ENCODE measurements at regions not wholly inside any gene's neighbourhood (a gene's known extent, or its start where the extent isn't known, plus 50 kb on each side); places are given as distances from the start of the nearest gene placed in this dataset.

DNA sequence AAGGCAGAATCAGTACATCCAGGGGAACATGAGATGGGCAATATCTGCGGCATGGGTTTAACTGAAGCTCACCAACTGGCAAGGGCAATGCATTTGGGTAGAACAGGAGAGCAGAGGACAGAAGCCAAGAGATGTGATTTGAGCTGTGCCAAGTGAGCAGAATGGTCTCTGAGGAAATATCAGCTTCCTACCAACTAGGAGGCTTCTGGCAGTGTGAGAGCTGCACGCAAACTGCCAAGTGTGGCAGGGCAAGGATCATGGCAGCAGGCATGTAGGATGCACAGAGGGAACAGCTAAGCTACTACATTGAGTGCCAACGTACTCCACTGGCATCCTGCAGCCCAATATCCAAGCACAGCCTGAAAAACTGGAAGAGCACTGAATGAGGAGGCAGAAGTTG, 1036.5 kb downstream of the TUSC7 start:
- H3K4me2 ChIP-seq (ENCODE audit: low read depth, low read length), result no peak overlapping the region
- no peaks in the 10 kb centered on the region for H3F3A ChIP-seq (ENCODE audit: insufficient read depth, low read length)
- no peaks in the 10 kb centered on the region for H3K27me3 ChIP-seq (replicated peaks; ENCODE audit: insufficient read depth, low read length)
- DNase-seq, result no peak
- no peaks in the 10 kb centered on the region for H3K79me2 ChIP-seq (ENCODE audit: low read length)
- no peaks in the 10 kb centered on the region for H3K4me1 ChIP-seq (ENCODE audit: low read length)
- no peak overlapping the region for H3K9ac ChIP-seq (ENCODE audit: low read length)
- H3K9me3 ChIP-seq (replicated peaks; ENCODE audit: insufficient read depth, low read length), result no peaks in the 10 kb centered on the region
- H3K4me3 ChIP-seq (ENCODE audit: low read length), result no peak overlapping the region
- TF ChIP-seq EZH2 (optimal IDR thresholded peaks at IDR 0.05; ENCODE audit: low read depth, low read length), result no peak
- TF ChIP-seq, protein P1, sequence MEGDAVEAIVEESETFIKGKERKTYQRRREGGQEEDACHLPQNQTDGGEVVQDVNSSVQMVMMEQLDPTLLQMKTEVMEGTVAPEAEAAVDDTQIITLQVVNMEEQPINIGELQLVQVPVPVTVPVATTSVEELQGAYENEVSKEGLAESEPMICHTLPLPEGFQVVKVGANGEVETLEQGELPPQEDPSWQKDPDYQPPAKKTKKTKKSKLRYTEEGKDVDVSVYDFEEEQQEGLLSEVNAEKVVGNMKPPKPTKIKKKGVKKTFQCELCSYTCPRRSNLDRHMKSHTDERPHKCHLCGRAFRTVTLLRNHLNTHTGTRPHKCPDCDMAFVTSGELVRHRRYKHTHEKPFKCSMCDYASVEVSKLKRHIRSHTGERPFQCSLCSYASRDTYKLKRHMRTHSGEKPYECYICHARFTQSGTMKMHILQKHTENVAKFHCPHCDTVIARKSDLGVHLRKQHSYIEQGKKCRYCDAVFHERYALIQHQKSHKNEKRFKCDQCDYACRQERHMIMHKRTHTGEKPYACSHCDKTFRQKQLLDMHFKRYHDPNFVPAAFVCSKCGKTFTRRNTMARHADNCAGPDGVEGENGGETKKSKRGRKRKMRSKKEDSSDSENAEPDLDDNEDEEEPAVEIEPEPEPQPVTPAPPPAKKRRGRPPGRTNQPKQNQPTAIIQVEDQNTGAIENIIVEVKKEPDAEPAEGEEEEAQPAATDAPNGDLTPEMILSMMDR (IDR thresholded peaks at IDR 0.05; ENCODE audit: low read length), result no peak
- no peak for TF ChIP-seq EZH2phosphoT487 (IDR thresholded peaks at IDR 0.05; ENCODE audit: low read length)
- H3K9me2 ChIP-seq (replicated peaks; ENCODE audit: insufficient read depth, low read length), result no peaks in the 10 kb centered on the region
- H4K20me1 ChIP-seq (ENCODE audit: insufficient read depth, low read length), result no peaks in the 10 kb centered on the region
- no peak overlapping the region for H3K27ac ChIP-seq (ENCODE audit: low read length)
- H3K36me3 ChIP-seq (replicated peaks; ENCODE audit: insufficient read depth, low read length), result no peaks in the 10 kb centered on the region
- H2AFZ ChIP-seq (ENCODE audit: low read length), result no peak overlapping the region

DNA sequence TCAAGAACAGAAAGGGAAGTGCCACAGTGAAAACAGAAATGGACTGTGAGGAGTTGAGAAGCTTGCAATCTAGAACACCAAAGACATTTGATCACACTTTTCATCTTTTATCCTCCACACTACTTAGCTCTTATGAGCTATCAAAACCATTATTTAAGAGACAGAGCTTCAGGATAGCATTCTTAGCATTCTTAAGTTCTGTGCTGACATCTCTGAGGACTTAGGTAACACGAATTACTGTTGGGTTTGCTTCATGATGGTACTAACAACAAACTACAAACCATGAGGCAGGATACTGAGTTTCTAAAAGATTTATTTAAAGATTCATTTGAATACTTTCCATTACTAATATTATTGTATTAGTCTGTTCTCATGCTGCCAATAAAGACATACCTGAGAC, 1038.6 kb downstream of the TUSC7 start:
- no peak for DNase-seq
- H3K9me2 ChIP-seq (replicated peaks; ENCODE audit: insufficient read depth, low read length), result no peaks in the 10 kb centered on the region
- no peaks in the 10 kb centered on the region for H3K9me3 ChIP-seq (replicated peaks; ENCODE audit: insufficient read depth, low read length)
- H3K27ac ChIP-seq (ENCODE audit: low read length), result no peak overlapping the region
- no peaks in the 10 kb centered on the region for H3K27me3 ChIP-seq (replicated peaks; ENCODE audit: insufficient read depth, low read length)
- H3K79me2 ChIP-seq (ENCODE audit: low read length), result no peaks in the 10 kb centered on the region
- no peak overlapping the region for H2AFZ ChIP-seq (ENCODE audit: low read length)
- no peaks in the 10 kb centered on the region for H4K20me1 ChIP-seq (ENCODE audit: insufficient read depth, low read length)
- H3K36me3 ChIP-seq (replicated peaks; ENCODE audit: insufficient read depth, low read length), result no peaks in the 10 kb centered on the region
- TF ChIP-seq, protein P1 (IDR thresholded peaks at IDR 0.05; ENCODE audit: low read length), result no peak
- TF ChIP-seq EZH2 (optimal IDR thresholded peaks at IDR 0.05; ENCODE audit: low read depth, low read length) (no peak), EZH2phosphoT487 (IDR thresholded peaks at IDR 0.05; ENCODE audit: low read length) (no peak)
- no peak overlapping the region for H3K4me3 ChIP-seq (ENCODE audit: low read length)
- H3F3A ChIP-seq (ENCODE audit: insufficient read depth, low read length), result no peaks in the 10 kb centered on the region
- H3K4me1 ChIP-seq (ENCODE audit: low read length), result no peaks in the 10 kb centered on the region
- H3K9ac ChIP-seq (ENCODE audit: low read length), result no peak overlapping the region
- no peak overlapping the region for H3K4me2 ChIP-seq (ENCODE audit: low read depth, low read length)

DNA sequence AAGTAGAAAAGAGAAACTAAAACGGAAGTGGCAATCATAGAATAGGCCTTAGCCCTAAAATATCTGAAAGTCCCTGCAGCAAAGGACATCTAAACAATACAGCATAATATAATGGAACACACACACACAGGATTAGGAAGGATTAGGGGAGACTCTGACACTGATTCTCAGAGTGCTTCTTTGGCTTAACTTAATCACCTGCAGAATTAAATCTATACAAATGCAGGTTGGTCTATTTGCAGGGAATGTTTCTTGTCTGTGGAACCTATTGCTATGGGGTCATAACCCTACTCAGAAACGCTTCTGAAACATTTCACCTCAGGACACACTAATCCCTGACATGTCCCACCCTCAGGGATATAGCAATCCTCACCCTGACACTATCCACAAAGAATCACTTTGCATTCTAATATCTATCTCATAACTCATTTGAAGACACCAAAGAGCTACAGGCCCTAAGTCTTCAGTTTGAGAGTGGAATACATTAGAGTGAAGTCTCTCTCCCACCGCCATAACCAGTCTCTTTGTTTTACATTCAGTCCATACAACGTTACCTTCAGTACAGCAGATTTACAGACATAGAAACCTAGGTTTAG, 1041.2 kb downstream of the TUSC7 start:
- no peak overlapping the region for H3K9ac ChIP-seq (ENCODE audit: low read length)
- H3K4me1 ChIP-seq (ENCODE audit: low read length), result no peaks in the 10 kb centered on the region
- no peaks in the 10 kb centered on the region for H3K9me3 ChIP-seq (replicated peaks; ENCODE audit: insufficient read depth, low read length)
- no peaks in the 10 kb centered on the region for H3K36me3 ChIP-seq (replicated peaks; ENCODE audit: insufficient read depth, low read length)
- no peak overlapping the region for H3K27ac ChIP-seq (ENCODE audit: low read length)
- H3K27me3 ChIP-seq (replicated peaks; ENCODE audit: insufficient read depth, low read length), result no peaks in the 10 kb centered on the region
- no peak overlapping the region for H3K4me2 ChIP-seq (ENCODE audit: low read depth, low read length)
- no peak overlapping the region for H3K4me3 ChIP-seq (ENCODE audit: low read length)
- no peaks in the 10 kb centered on the region for H3K9me2 ChIP-seq (replicated peaks; ENCODE audit: insufficient read depth, low read length)
- H2AFZ ChIP-seq (ENCODE audit: low read length), result no peak overlapping the region
- DNase-seq, result no peak
- no peaks in the 10 kb centered on the region for H3K79me2 ChIP-seq (ENCODE audit: low read length)
- TF ChIP-seq EZH2 (optimal IDR thresholded peaks at IDR 0.05; ENCODE audit: low read depth, low read length) (no peak), EZH2phosphoT487 (IDR thresholded peaks at IDR 0.05; ENCODE audit: low read length) (no peak)
- TF ChIP-seq, protein P1 (IDR thresholded peaks at IDR 0.05; ENCODE audit: low read length), result no peak
- no peaks in the 10 kb centered on the region for H4K20me1 ChIP-seq (ENCODE audit: insufficient read depth, low read length)
- no peaks in the 10 kb centered on the region for H3F3A ChIP-seq (ENCODE audit: insufficient read depth, low read length)

All from MM.1S (cell line).